Adrenal gland (tissue), 9 donors: ENCODE measurements at regions not wholly inside any gene's neighbourhood (a gene's known extent, or its start where the extent isn't known, plus 50 kb on each side); places are given as distances from the start of the nearest gene placed in this dataset.

Experiments
- DNase-seq, 7 donors: peaks; one replicate each; pipeline ENCODE4 v3.0.0-alpha.2; 2019 to 2020
- H3K27ac ChIP-seq, 5 donors: fragments of 200-600 bp; sonication (generic) in 4 of 5; 1 replicate in 3 of 5; 2 replicates in 2 of 5; pipeline versions ENCODE4 v1.5.1 to v1.8.0; 2016 to 2020; ENCODE audit warnings: mild to moderate bottlenecking in 1 of 5
- H3K27me3 ChIP-seq: fragments of 200-600 bp; 2 replicates; pipeline ENCODE4 v1.8.0; 2021
- H3K36me3 ChIP-seq, 2 donors: fragments of 200-600 bp; replicated peaks in 1 of 2; 1 replicate in 1 of 2; 2 replicates in 1 of 2; pipeline versions ENCODE4 v1.5.1 to v1.8.0; 2018 to 2022
- H3K4me1 ChIP-seq, 2 donors: fragments of 200-600 bp; replicated peaks in 1 of 2; 1 replicate in 1 of 2; 2 replicates in 1 of 2; pipeline versions ENCODE4 v1.5.1 to v1.8.0; 2018 to 2021
- H3K4me3 ChIP-seq, 4 donors: fragments of 200-600 bp; sonication (generic) in 3 of 4; one replicate each; pipeline ENCODE4 v1.5.1; 2016 to 2018
- H3K9me3 ChIP-seq, 3 donors: fragments of 200-600 bp; sonication (generic) in 1 of 3; replicated peaks in 1 of 3; 1 replicate in 2 of 3; 2 replicates in 1 of 3; pipeline versions ENCODE4 v1.5.1 to v1.8.0; 2016 to 2021
- POLR2A ChIP-seq, 2 donors: fragments of 450-650 bp; IDR thresholded peaks; one replicate each; pipeline ENCODE4 v1.6.1; 2017; ENCODE audit warnings: antibody characterized with exemption in 2 of 2, mild to moderate bottlenecking in 2 of 2, moderate library complexity in 1 of 2
- WGBS, 4 donors: extraction: QIAGEN DNeasy Blood & Tissue Kit in 2 of 4; methylation state at CpG; one replicate each; pipeline versions ENCODE4 v1.1.5 to v1.1.7; 2013 to 2017; 5-methylcytosine and 5-hydroxymethylcytosine counted together
- intact Hi-C, 2 donors: fragments of 100-400 bp; cut with DNase I; formaldehyde crosslinking; loops; one replicate each; pipeline versions ENCODE4 v1.14.1 to v1.15.0; 2022 to 2023
- TF ChIP-seq, protein P1 (sequence below), 6 experiments: fragments of 450-650 bp in 4 of 6; fragments of 200-600 bp in 2 of 6; sonication (generic) in 1 of 6; IDR thresholded peaks; 1 replicate in 5 of 6; 2 replicates in 1 of 6; pipeline versions ENCODE4 v1.5.1 to v1.8.0; 2016 to 2021; ENCODE audit warnings: antibody characterized with exemption in 6 of 6, mild to moderate bottlenecking in 2 of 6, moderate library complexity in 1 of 6
- donor health status: healthy with polysubstance abuse.
- donor health status: Bipolar disorder and iron deficiency.
- donor health status: DM: yes; HTN: yes; CAD: no.
- donor health status: DM: no; HTN: no; CAD: no.
- donor health status: DM: no; HTN: no; CAD: no.

- intact Hi-C loops = no loop called here
- TF ChIP-seq, protein P1, sequence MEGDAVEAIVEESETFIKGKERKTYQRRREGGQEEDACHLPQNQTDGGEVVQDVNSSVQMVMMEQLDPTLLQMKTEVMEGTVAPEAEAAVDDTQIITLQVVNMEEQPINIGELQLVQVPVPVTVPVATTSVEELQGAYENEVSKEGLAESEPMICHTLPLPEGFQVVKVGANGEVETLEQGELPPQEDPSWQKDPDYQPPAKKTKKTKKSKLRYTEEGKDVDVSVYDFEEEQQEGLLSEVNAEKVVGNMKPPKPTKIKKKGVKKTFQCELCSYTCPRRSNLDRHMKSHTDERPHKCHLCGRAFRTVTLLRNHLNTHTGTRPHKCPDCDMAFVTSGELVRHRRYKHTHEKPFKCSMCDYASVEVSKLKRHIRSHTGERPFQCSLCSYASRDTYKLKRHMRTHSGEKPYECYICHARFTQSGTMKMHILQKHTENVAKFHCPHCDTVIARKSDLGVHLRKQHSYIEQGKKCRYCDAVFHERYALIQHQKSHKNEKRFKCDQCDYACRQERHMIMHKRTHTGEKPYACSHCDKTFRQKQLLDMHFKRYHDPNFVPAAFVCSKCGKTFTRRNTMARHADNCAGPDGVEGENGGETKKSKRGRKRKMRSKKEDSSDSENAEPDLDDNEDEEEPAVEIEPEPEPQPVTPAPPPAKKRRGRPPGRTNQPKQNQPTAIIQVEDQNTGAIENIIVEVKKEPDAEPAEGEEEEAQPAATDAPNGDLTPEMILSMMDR (IDR thresholded peaks at IDR 0.05) = no peak
- no peak for TF ChIP-seq POLR2A (IDR thresholded peaks at IDR 0.05)
- no peak overlapping the region for H3K27ac ChIP-seq
- no peaks in the 10 kb centered on the region for H3K27me3 ChIP-seq
- no peaks in the 10 kb centered on the region for H3K4me1 ChIP-seq
- H3K9me3 ChIP-seq = peaks cover 0 to 4% (median 0%) of the 10 kb centered on the region in 3 donors
- H3K4me3 ChIP-seq = no peak overlapping the region
- WGBS, 4 donors = 83 to 88% (median 85%) methylated on average over 2 of the region's 2 CpGs
- H3K36me3 ChIP-seq = no peaks in the 10 kb centered on the region
- DNase-seq = no peak
Measured at GRCh38 chr3:31246293-31247062, 286.2 kb upstream of the STT3B start.

DNA sequence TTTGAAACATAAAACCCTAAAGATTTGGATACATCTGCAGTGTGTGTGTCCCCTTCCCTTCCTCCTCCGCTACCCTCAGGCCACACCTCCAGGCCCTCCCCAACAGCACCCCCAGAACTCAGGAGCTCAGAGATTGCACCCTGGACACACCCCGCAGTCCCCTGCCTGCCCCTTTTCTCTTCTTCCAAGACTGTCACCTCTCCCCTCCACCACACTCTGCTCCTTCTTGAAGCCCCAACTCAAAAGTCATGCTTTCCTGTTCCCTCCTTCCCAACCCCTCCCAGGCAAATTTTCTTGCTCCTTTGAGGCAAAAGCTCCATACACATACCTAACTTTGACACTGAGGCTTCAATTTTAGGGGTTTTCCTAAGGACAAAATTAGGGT, 285.7 kb upstream of the STT3B start:
- Histone ChIP-seq H3K27me3 (no peaks in the 10 kb centered on the region), H3K4me1 (no peaks in the 10 kb centered on the region), H3K36me3 (no peaks in the 10 kb centered on the region), H3K9me3 (peaks cover 0 to 4% (median 0%) of the 10 kb centered on the region in 3 donors), H3K4me3 (no peak overlapping the region), H3K27ac (no peak overlapping the region)
- TF ChIP-seq, protein P1 (IDR thresholded peaks at IDR 0.05) = no peak
- no peak for TF ChIP-seq POLR2A (IDR thresholded peaks at IDR 0.05)
- intact Hi-C loops = no loop called here
- WGBS, 4 donors = 91 to 100% (median 96%) methylated on average over 2 of the region's 2 CpGs
- DNase-seq = no peak

GRCh38 chr3:31247850-31248562, 284.7 kb upstream of the STT3B start:
- no peak overlapping the region for H3K27ac ChIP-seq
- H3K4me3 ChIP-seq = no peak overlapping the region
- no peak for DNase-seq
- 82 to 87% (median 84%) methylated on average over 5 of the region's 5 CpGs for WGBS, 4 donors
- H3K9me3 ChIP-seq = peaks cover 0 to 4% (median 0%) of the 10 kb centered on the region in 3 donors
- H3K27me3 ChIP-seq = no peaks in the 10 kb centered on the region
- no peaks in the 10 kb centered on the region for H3K36me3 ChIP-seq
- H3K4me1 ChIP-seq = no peaks in the 10 kb centered on the region
- no peak for TF ChIP-seq POLR2A (IDR thresholded peaks at IDR 0.05)
- TF ChIP-seq, protein P1 (IDR thresholded peaks at IDR 0.05) = no peak
- intact Hi-C loops = no loop called here

DNA sequence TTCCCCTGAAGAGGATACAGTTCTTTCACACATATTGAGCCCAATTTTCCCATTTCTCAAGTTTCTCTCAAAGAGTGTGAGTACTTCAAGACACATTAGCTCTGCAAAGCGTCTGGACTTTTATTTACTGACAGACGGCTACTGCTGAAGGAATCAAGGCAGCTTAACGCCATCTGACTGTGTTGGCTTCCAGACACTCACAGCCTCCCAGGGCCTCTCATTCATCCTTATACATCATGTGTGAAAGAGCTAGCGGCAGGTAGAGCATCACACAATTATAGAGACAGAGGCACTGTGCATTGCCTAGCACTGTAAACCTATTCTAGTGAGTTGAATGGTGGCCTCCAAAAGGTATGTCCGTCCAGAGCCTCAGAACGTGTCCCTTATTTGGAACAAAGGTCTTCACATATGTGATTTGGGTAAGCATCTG, 284.1 kb upstream of the STT3B start:
- DNase-seq = no peak
- intact Hi-C loops = no loop called here
- H3K27ac ChIP-seq = no peak overlapping the region
- H3K4me3 ChIP-seq = no peak overlapping the region
- WGBS, 4 donors = 94 to 97% (median 95%) methylated on average over 6 of the region's 6 CpGs
- no peaks in the 10 kb centered on the region for H3K4me1 ChIP-seq
- H3K9me3 ChIP-seq = peaks cover 0 to 4% (median 0%) of the 10 kb centered on the region in 3 donors
- no peak for TF ChIP-seq POLR2A (IDR thresholded peaks at IDR 0.05)
- TF ChIP-seq, protein P1 (IDR thresholded peaks at IDR 0.05) = no peak
- H3K36me3 ChIP-seq = no peaks in the 10 kb centered on the region
- H3K27me3 ChIP-seq = no peaks in the 10 kb centered on the region
